ENCODE measurements at regions not wholly inside any gene's neighbourhood (a gene's known extent, or its start where the extent isn't known, plus 50 kb on each side); places are given as distances from the start of the nearest gene placed in this dataset.
"Not testable (repeated sequence)": the region's sequence is repeated elsewhere in the genome, so short reads cannot be mapped to it uniquely, and the experiment has no call there.

DNA sequence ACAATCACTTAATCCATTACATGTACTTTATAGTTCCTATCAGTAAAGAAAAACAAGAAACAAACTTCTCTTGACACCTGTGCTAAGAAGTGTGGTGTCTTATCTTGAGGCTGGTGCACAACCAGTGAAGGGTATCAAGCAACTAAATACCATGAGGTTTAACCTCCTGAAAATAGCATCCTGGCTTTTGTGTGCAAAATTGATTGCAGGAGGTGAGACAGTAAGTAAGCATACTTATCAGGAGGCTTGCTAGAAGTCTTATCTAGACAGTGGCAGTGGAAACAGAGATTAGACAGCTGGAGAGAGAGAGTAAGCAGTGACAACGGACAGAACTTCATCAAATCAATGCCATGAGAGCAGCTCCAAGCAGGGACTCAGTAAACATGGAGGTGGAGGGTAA, 730.3 kb downstream of the DNAH5 start:
- DNase-seq: no peak

DNA sequence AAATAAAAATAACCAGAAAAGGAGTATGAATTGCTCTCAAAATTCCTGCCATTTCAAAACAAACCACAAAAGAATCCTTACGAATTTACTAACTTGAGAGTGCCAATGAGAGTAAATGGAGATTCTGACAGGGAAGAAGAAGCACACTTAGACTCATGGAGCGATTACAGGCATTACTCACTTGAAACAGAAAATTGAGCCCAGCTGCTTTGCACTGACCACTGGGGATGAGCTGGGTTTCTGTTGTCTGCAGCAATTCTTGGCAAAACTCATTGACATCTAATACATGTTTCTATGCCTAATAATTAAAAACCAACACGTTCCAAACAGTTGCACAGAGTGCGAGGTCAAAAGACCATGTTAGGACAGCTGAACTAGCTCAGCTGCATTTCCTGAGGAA, 731.6 kb downstream of the DNAH5 start:
- DNase-seq: no peak

DNA sequence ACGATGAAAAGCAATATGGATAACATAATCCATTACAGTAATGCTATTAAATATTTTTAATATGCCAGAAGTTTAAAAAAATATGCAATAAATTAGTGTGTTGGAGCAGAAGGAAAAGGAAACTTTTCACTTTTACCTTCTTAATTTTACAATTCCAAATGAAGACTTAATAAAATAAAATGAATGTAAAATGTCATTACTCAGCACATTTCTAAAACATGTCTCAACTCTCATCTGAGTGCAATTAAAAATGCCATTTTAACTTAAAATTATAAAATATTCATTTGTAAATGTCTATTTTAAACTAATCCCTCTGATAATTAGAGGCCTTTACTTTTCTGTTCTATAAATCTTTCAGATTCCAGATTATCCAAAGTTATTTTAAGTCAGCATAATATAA, 733.4 kb downstream of the DNAH5 start:
- DNase-seq: no peak

DNA sequence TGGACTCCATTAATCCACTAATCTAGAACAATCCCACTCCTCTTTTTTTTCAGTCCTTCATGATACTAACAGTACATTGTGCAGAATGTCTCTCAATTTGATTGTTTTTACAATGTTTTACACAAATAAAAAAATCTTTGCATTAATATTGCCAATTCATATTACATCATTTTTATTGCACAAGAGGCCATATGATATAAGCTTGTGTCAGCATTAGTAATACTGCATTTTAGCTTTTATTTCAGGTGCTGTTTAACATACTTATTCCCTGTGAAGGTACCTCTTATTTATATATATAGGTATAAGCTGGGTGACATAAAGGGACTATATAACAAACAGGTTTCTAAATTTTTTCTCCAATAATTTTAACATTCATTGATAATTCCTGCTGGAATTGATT, 737.4 kb downstream of the DNAH5 start:
- DNase-seq: no peak

- DNase-seq: no peak
Observed at GRCh38 chr5:13201022-13201421, 743.5 kb downstream of the DNAH5 start.

DNA sequence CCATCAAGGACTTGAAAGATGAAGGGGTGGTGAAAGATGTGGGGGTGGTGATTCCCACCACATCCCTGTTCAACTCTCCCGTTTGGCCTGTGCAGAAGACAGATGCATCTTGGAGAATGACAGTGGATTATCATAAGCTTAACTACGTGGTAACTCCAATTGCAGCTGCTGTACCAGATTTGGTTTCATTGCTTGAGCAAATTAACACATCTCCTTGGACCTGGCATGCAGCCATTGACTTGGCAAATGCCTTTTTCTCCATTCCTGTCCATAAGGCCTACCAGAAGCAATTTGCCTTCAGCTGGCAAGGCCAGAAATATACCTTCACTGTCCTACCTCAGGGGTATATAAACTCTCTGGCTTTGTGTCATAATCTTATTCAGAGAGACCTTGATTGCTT, 746.3 kb downstream of the DNAH5 start:
- not testable (repeated sequence) for DNase-seq

DNA sequence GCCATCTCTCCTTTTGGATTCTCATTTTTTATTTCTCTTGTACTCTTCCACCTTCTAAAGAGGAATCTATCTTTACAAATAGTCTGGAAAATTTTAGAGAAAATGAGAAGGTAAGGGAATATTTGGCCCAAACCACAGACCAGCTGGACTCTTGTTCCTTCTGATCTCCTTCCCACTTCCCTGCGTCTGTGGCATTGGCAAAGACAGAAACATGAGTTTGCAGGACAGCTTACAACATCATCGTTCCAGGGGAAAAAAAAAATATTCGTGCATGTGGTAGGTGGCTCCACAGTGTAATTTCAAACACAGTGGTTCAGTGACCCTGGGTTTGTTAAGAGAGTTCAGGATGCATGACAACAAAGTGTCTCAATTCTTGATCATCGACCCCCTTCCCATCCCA, 755.0 kb downstream of the DNAH5 start:
- DNase-seq: no peak

DNA sequence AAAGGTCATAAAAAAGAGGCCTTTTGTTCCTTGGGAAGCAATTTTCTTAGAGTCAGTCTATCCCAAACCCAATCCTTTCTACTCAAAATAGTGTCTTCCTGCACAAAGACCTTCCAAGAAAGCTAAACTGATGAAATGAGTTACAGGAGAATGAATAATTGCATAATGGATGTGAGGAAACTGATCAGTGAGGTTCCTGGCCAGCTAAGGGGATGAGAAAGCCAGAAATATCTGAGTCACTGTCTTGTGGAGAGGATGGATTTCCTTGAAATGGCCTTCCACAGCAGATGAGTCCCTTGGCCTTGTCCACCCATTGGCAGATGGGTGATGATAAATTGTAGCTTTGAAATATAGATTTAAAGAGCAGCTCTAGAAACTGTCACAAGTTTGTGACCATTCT, 756.1 kb downstream of the DNAH5 start:
- no peak for DNase-seq

DNA sequence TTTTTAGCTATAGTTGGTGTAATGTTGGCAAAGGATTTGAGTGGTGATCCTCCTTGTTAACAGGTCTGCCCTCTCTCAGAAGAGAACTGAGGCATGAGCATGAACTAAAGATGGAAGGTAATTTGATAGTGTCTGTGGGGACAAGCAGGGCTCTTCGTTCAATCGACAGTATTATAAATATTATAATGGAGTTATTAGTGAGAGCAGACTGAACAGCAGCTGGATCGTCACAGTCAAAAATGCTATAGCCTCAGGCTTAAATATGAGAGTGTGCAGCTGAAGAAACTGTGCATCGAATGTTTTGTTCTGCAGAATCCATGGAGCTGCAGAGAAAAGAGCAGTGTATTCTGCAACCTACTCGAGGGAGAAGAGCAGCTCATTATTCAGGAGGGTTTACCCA, 757.3 kb downstream of the DNAH5 start:
- DNase-seq: no peak

DNA sequence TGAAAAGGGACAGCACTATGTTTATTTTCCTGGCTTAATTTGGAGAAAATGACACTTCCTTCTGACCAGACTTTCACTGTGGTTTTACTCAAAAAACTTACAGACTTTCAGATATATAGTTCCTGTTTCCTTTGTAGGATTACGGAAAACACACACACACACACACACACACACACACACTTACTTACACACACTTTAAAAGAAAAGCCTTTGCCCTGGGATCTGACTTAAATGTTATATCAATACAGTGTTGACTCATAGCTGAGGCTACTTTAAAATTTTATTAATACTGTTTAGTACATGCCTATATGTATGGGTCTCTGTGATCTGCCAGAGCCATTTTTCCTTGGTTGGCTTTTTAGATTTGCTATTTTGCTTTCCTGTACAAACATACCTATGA, 758.3 kb downstream of the DNAH5 start:
- no peak for DNase-seq

DNA sequence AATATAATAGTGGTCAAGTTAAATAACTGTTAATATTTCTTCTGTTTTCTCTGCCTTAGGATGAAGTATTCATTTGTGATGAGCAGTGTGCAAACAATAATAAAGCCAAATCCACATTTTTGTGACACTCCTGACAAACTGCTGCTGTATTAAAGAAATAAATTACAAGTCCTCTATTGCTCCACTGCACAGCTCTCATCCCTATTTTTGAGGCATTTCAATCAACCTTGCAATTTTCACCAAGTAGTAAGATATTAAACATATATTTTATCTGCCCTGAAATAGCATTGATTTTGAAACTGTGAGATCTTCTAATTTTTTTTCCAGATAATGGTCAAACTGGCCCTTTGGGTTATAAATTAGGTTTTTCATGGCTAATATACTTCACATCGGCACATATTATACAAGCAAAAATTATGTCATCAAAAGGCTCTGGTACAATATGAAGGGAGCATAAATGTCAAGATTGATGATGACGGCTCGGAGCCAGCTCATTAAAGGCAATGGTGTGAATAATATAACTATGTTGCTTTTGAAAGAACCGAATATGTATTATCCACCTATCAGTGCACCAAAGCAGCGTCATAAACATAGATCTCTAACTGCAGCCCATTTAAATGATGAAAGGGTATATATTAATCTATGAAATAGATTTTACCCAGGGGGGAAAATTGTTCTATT, 764.9 kb downstream of the DNAH5 start:
- DNase-seq: no peak

GRCh38 chr5:13143630-13144029, 800.9 kb downstream of the DNAH5 start:
- DNase-seq: no peak

DNA sequence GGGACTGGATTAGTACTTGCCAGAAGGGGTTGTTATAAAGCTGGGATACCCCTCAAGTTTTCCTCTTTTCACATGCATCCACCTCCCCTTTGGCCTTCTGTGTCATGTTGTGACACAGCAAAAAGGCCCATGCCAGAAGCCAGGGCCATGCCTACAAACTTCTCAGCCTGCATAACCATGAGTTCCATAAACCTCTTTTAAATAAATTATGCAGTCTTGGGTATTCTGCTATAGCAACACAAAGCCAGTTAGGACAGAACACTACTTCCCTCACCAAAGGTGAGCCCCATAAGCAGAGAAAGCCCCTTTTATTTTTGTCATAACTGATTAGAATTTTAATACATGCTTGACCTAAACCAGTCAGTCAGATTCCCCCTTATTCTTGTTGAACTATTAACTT, 801.3 kb downstream of the DNAH5 start:
- DNase-seq: no peak

DNA sequence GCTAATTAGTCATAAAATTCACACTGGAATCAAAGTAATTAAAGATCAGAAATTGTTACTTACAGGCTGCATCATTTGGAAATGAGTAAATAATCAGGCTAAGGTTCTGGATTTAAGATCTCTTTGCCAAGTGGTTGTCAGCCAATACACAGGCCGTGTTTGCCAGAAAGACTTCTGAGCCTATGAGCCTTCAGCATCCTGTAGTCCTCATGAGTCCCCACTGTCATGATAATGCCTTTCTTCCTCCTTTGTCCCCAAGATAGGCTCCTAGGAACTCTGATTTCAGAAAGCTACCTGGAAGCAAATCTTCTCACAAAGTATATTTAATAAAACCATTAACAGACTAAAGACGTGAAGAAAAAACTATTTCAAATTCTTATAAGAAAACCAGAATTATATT, 810.5 kb downstream of the DNAH5 start:
- DNase-seq: no peak

- DNase-seq: no peak
Observed at GRCh38 chr5:13115476-13115875, 829.0 kb downstream of the DNAH5 start.

- no peak for DNase-seq
Observed at GRCh38 chr5:13108265-13108664, 836.2 kb downstream of the DNAH5 start.

- DNase-seq: no peak
Observed at GRCh38 chr5:13107537-13107936, 837.0 kb downstream of the DNAH5 start.

DNA sequence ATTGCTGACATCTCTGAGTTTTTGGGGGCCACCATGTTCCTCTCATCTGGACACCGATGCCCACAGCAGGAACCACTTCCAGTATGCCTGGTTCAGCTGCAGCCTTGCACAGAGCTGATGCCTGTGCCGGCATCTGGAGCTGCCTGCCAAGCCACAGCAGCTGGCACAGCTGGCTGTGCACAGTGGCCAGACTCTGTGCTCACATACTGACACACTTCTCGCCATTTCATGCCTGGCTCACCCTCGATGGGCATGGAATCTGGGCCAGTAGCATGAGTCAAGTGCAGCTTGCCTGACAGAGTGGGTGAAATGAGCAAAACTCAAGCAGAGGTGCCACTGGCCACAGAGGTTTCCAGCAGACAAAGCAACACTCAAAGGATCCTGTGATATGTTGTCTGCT, 863.4 kb downstream of the DNAH5 start:
- DNase-seq: no peak

GRCh38 chr5:13072936-13073335, 871.6 kb downstream of the DNAH5 start:
- DNase-seq: not testable (repeated sequence)

DNA sequence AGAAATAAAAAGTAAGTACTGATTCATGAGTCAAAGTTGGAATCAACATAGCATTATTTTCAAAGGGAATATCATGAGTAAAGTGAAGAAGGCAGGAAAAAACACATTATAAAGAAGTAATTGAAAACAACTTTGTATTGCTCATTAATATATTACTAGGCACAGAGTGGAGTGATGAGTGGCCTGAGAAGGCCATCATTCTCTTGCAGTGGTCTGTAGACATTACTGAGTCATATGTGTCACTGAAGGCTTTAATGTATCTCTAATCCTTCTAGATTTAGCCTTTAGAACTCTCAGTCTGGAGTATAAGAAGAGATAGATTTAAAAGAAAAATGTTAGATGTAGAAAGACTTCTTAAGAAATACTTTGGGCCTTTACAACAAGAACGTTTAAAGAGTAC, 881.4 kb downstream of the DNAH5 start:
- no peak for DNase-seq

DNA sequence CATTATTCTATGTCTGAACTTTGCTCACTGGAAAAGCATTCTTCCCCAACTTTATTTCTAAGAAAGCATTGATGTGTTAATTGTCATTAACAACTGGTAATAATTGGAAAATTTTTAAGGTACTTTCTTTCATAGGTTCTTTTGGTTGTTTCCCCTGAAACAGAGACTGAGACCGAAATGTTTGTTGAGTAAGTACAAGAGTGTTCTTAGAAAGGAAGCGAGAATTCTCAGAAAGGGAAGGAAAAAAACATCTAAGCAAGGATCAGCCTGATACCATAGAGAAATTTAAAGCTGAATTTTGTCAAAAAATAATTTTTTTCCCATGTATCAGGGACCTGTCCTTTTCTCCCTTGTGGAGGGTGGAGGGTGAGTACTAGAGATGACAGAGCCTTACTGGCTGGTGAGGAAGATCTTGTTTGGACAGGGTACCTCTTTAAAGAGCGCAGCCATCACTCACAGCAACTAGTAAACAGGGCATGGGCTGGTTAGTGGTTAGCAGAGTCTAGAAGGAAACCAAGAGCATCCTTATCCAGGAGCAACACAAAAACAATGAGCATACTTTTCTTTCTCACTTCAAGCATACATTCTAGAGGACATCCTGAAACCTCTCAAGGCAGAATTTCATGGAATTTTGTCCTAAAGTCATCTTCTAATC, 898.5 kb downstream of the DNAH5 start:
- DNase-seq: no peak

- DNase-seq: no peak
Observed at GRCh38 chr5:13034061-13034460, 910.4 kb downstream of the DNAH5 start.

DNA sequence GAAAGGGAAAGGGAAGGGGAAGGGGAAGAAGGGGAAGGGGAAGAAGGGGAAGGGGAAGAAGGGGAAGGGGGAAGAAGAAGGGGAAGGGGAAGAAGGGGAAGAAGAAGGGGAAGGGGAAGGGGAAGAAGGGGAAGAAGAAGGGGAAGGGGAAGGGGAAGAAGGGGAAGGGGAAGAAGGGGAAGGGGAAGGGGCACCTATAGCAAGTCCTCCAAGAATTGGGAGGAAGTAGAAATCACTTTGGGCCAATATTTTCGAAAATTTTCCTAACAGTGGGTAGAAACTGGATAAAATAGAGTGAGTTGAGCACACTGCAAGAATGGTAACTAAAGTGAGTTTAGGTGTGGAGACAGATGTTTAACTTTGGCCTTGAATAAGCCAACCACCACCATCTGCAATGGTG, 915.3 kb downstream of the DNAH5 start:
- DNase-seq: no peak

DNA sequence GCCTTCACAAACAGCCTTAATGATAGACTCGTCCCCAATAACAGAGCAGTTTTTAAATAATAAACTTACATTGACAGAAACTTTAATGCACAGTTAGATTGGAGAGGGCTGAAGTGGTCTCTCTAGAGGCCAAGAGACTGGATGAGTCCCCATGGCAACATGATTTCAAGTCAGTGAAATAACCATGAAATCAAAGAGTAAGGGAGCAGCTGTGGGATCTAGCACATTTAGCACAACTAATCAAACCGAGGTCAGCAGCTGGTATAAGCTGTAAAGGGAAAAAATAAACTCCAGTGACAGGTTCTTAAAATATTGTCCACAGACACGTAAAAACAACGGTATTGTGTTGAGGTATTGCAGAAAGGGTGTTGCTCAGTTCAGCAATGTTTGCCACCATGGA, 916.6 kb downstream of the DNAH5 start:
- DNase-seq: no peak

DNA sequence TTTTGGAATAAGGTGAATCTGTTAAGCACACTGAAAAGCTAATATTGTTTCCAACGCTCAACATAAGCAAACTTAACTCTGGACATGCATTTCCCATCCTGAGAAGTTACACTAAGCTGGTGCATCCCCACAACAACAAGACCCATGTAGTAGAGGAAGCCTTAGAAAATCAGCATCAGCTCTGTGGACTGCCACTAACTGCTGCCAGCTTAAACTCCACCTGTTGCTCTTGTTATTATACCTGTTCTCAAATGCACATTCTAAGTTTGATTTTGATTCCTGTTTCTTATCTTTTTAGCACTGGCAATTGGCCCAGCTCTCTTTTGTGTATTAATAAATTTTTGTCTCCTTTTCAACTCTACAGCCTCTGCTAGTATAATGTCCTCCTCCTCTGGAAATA, 924.8 kb downstream of the DNAH5 start:
- DNase-seq: no peak
